ENCODE measurements at regions not wholly inside any gene's neighbourhood (a gene's known extent, or its start where the extent isn't known, plus 50 kb on each side); places are given as distances from the start of the nearest gene placed in this dataset.

GRCh38 chr5:171570244-171570825 is 150.9 kb downstream of the FGF18 start:
- in situ Hi-C loops (cut with MboI; ENCODE audit: low sequenced_read_pairs in 4 of 4) = no loop called here
- ATAC-seq (no peak), DNase-seq (no peak)
- TF ChIP-seq, protein P1, sequence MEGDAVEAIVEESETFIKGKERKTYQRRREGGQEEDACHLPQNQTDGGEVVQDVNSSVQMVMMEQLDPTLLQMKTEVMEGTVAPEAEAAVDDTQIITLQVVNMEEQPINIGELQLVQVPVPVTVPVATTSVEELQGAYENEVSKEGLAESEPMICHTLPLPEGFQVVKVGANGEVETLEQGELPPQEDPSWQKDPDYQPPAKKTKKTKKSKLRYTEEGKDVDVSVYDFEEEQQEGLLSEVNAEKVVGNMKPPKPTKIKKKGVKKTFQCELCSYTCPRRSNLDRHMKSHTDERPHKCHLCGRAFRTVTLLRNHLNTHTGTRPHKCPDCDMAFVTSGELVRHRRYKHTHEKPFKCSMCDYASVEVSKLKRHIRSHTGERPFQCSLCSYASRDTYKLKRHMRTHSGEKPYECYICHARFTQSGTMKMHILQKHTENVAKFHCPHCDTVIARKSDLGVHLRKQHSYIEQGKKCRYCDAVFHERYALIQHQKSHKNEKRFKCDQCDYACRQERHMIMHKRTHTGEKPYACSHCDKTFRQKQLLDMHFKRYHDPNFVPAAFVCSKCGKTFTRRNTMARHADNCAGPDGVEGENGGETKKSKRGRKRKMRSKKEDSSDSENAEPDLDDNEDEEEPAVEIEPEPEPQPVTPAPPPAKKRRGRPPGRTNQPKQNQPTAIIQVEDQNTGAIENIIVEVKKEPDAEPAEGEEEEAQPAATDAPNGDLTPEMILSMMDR (IDR thresholded peaks at IDR 0.05 in 4 of 5, conservative IDR thresholded peaks at IDR 0.05 in 1 of 5) = no peak
- Histone ChIP-seq H3K36me3 (no peaks in the 10 kb centered on the region), H3K4me3 (no peak overlapping the region), H3K4me1 (no peaks in the 10 kb centered on the region), H3K27ac (no peak overlapping the region), H3K9me3 (peaks cover 0 to 8% (median 0%) of the 10 kb centered on the region in 3 donors), H3K27me3 (no peaks in the 10 kb centered on the region)
- intact Hi-C loops (cut with DNase I; ENCODE audit: low total_unique reads) = no loop called here

GRCh38 chr5:171571663-171572062 is 152.2 kb downstream of the FGF18 start:
- ATAC-seq (no peak), DNase-seq (no peak)
- Histone ChIP-seq H3K4me3 (no peak overlapping the region), H3K27ac (no peak overlapping the region), H3K4me1 (no peaks in the 10 kb centered on the region), H3K27me3 (no peaks in the 10 kb centered on the region), H3K9me3 (peaks cover 0 to 8% (median 0%) of the 10 kb centered on the region in 3 donors), H3K36me3 (no peaks in the 10 kb centered on the region)
- intact Hi-C loops (cut with DNase I; ENCODE audit: low total_unique reads) (no loop called here), in situ Hi-C loops (cut with MboI; ENCODE audit: low sequenced_read_pairs in 4 of 4) (no loop called here)
- TF ChIP-seq, protein P1 (IDR thresholded peaks at IDR 0.05 in 4 of 5, conservative IDR thresholded peaks at IDR 0.05 in 1 of 5) = no peak
- no peak for TF ChIP-seq POLR2A (IDR thresholded peaks at IDR 0.05)

DNA sequence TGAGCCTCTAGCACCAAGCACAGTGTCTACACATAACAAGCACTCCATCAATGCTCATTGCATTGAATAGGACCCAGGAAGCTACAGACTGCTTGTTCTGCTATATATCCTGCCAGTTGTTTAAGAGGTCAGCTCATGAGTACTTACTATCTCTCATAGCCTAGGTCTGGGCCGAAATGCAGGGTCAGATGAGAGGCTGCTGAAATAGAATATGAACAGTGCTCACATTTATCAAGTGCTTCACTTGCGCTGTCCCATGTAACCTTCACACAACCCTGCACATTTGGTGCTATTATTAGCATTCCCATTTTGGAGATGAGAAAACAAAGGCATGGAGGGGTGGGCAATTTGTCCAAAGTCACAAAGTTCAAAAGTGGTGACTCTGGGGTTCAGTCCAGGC is 153.6 kb downstream of the FGF18 start:
- in situ Hi-C loops (cut with MboI; ENCODE audit: low sequenced_read_pairs in 4 of 4) = no loop called here
- TF ChIP-seq, protein P1 (IDR thresholded peaks at IDR 0.05 in 4 of 5, conservative IDR thresholded peaks at IDR 0.05 in 1 of 5) = no peak
- TF ChIP-seq POLR2A (IDR thresholded peaks at IDR 0.05) = no peak
- Histone ChIP-seq H3K27me3 (no peaks in the 10 kb centered on the region), H3K4me1 (no peaks in the 10 kb centered on the region), H3K36me3 (no peaks in the 10 kb centered on the region), H3K4me3 (no peak overlapping the region), H3K27ac (no peak overlapping the region), H3K9me3 (peaks cover 0 to 8% (median 0%) of the 10 kb centered on the region in 3 donors)
- intact Hi-C loops (cut with DNase I; ENCODE audit: low total_unique reads) = no loop called here
- ATAC-seq = no peak
- DNase-seq = no peak

DNA sequence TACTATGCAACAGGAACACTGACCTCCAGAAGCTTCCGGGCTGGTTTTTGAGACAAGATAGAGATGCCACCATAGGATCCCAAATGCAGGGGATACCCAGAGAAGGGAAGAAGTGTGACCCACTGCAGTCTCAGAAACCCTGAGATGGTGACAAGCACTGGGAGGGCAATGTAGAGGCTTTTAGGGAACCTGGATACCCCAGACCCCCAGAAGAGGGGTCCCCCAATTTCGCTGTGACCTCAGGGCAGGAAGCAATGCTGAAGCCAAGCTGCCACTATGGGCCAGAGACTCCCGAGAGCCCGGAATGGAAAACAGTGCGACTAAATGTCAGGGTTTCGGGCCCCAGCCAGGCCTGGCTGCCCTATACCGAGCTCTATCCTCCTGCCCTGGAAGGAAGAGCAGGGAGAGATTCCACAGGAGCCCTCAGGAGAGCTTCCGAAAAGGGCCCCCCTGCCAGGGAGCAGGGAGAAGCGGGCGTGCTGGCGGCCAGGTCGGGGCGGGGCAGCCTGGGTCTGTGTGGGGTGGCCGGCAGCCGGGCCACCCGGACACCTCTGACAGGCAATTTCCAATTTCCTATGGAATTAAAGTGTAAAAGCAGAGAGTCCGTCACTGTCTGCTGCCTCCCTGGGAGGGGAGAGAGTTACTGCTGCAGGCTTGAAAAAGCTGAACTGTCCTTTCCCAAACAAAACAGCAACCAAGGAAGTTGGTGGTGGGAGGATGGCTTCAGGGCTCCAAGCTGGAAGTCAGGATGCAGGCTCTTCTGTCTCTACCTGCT is 154.2 kb downstream of the FGF18 start:
- Histone ChIP-seq H3K4me3 (no peak overlapping the region), H3K27me3 (no peaks in the 10 kb centered on the region), H3K9me3 (peaks cover 0 to 7% (median 0%) of the 10 kb centered on the region in 3 donors), H3K4me1 (no peaks in the 10 kb centered on the region), H3K27ac (peak overlapping the region in 1 of 4 donors; percentile 15), H3K36me3 (no peaks in the 10 kb centered on the region)
- DNase-seq = no peak
- in situ Hi-C loops (cut with MboI; ENCODE audit: low sequenced_read_pairs in 4 of 4) = no loop called here
- TF ChIP-seq, protein P1 (IDR thresholded peaks at IDR 0.05 in 4 of 5, conservative IDR thresholded peaks at IDR 0.05 in 1 of 5) = no peak
- TF ChIP-seq POLR2A (IDR thresholded peaks at IDR 0.05) = no peak
- ATAC-seq = no peak
- intact Hi-C loops (cut with DNase I; ENCODE audit: low total_unique reads) = no loop called here

Data from gastrocnemius medialis (tissue), 4 donors.